ES-I3 (cell line): ENCODE measurements at regions not wholly inside any gene's neighbourhood (a gene's known extent, or its start where the extent isn't known, plus 50 kb on each side); places are given as distances from the start of the nearest gene placed in this dataset.
"Not testable (repeated sequence)": the region's sequence is repeated elsewhere in the genome, so short reads cannot be mapped to it uniquely, and the experiment has no call there.

ENCODE experiments used
- H3K36me3 ChIP-seq: 2 replicates; pipeline ENCODE4 v1.6.1; 2013; ENCODE audit warnings: mild to moderate bottlenecking, low read length, control low read depth, moderate library complexity; ENCODE audit not compliant: insufficient read depth
- H3K4me1 ChIP-seq: 2 replicates; pipeline ENCODE4 v1.6.1; 2013; ENCODE audit warnings: mild to moderate bottlenecking, control low read depth, low read length; ENCODE audit not compliant: insufficient read depth
- H3K9ac ChIP-seq: 2 replicates; pipeline ENCODE4 v1.6.1; 2013; ENCODE audit warnings: low read depth, mild to moderate bottlenecking, low read length, moderate library complexity
- H3K9me3 ChIP-seq: 2 replicates; pipeline ENCODE4 v1.6.1; 2013; ENCODE audit warnings: mild to moderate bottlenecking, low read length, moderate library complexity; ENCODE audit not compliant: control insufficient read depth, insufficient read depth

DNA sequence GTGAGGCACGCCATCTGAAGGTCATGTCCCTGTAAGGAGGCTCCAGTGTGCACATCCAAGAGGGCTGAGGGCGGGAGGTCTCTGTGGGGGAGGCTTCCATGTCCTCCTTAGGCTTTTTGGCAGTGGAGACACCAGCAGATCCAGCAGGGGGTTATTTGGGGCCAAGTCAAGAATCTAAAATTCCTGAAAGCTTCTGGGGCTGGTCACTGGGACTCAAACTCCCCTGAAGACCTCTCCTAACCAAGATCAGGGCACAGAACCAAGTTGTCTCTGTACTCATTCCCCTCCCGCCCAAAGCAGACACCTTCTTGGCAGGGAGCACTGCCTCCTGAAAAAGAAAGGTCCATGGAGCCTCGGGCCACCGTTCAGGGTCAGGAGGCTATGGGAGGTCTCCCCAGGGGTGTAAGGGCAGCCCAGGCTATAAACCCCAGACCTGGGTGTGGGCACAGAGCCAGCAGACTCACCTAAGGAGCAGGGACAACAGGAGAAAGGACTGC is 127.4 kb upstream of the ADRA1B start:
- 0 out of 2 replicates have a peak, but pooled peaks cover 6% of the 10 kb centered on the region for H3K4me1 ChIP-seq
- no peak overlapping the region for H3K9ac ChIP-seq
- no peaks in the 10 kb centered on the region for H3K36me3 ChIP-seq

GRCh38 chr5:159792180-159792579 is 124.1 kb upstream of the ADRA1B start:
- H3K9ac ChIP-seq = no peak overlapping the region

More for the DNA sequence above, 127.4 kb upstream of the ADRA1B start:
- no peaks in the 10 kb centered on the region for H3K9me3 ChIP-seq

DNA sequence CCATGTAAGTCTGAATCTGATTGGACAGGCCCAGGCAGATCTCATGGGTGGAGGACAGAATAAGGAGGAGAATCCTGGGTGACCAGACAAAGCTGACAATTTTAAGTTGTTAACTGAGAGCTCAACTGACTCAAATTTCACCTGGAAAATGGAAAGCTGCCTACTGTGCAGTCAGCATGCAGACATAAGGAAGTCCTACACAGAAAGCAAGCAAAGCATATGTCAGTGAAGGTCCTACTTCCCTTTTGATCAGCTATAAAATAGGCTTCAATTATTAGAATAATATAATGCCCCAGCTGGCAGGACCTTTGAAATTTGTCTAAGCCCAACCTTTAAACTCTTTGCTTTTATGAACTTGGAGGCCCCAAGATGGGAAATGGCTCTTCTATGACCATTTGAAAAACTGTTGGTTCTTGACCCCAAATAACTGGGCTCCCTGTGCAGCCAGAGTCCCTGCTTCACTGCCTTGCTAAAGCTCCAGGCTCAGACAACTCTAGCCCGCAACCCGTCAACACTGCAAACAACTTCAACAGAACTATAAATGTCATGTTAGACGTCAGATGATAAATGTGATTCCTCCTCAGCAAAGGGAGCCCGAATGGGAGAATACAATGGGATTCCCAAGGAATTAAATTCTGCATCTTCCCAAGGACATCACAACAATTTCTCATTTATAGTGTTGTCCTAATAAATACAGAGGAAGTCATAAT is 118.9 kb upstream of the ADRA1B start:
- H3K36me3 ChIP-seq = no peaks in the 10 kb centered on the region
- no peaks in the 10 kb centered on the region; the same call in 1 of the 2 replicates for H3K9me3 ChIP-seq
- H3K4me1 ChIP-seq = no peaks in the 10 kb centered on the region
- H3K9ac ChIP-seq = no peak overlapping the region

More at GRCh38 chr5:159792180-159792579, 124.1 kb upstream of the ADRA1B start:
- Histone ChIP-seq H3K4me1 (no peaks in the 10 kb centered on the region), H3K9me3 (no peaks in the 10 kb centered on the region), H3K36me3 (no peaks in the 10 kb centered on the region)

- Histone ChIP-seq H3K9me3 (no peaks in the 10 kb centered on the region; the same call in 1 of the 2 replicates), H3K9ac (no peak overlapping the region), H3K4me1 (no peaks in the 10 kb centered on the region), H3K36me3 (no peaks in the 10 kb centered on the region)
Measured at GRCh38 chr5:159799701-159800100, 116.6 kb upstream of the ADRA1B start.

- Histone ChIP-seq H3K4me1 (no peaks in the 10 kb centered on the region), H3K36me3 (no peaks in the 10 kb centered on the region), H3K9me3 (no peaks in the 10 kb centered on the region; the same call in 1 of the 2 replicates), H3K9ac (no peak overlapping the region)
Measured at GRCh38 chr5:159800131-159800840, 116.0 kb upstream of the ADRA1B start.

- Histone ChIP-seq H3K4me1 (no peaks in the 10 kb centered on the region), H3K36me3 (no peaks in the 10 kb centered on the region), H3K9me3 (peaks cover 2% of the 10 kb centered on the region; the same call in 1 of the 2 replicates), H3K9ac (no peak overlapping the region)
Measured at GRCh38 chr5:159801303-159801702, 115.0 kb upstream of the ADRA1B start.

- H3K36me3 ChIP-seq = no peaks in the 10 kb centered on the region
- H3K4me1 ChIP-seq = no peaks in the 10 kb centered on the region
- H3K9ac ChIP-seq = no peak overlapping the region
- peaks cover 2% of the 10 kb centered on the region; the same call in 1 of the 2 replicates for H3K9me3 ChIP-seq
Measured at GRCh38 chr5:159802661-159803060, 113.6 kb upstream of the ADRA1B start.

GRCh38 chr5:159804121-159804520 is 112.2 kb upstream of the ADRA1B start:
- Histone ChIP-seq H3K9ac (no peak overlapping the region), H3K4me1 (no peaks in the 10 kb centered on the region), H3K36me3 (no peaks in the 10 kb centered on the region), H3K9me3 (peaks cover 2% of the 10 kb centered on the region; the same call in 1 of the 2 replicates)

- Histone ChIP-seq H3K9me3 (peaks cover 2% of the 10 kb centered on the region; the same call in 1 of the 2 replicates), H3K9ac (no peak overlapping the region), H3K4me1 (no peaks in the 10 kb centered on the region), H3K36me3 (no peaks in the 10 kb centered on the region)
Measured at GRCh38 chr5:159805021-159805420, 111.3 kb upstream of the ADRA1B start.

GRCh38 chr5:159807135-159807534 is 109.1 kb upstream of the ADRA1B start:
- not testable (repeated sequence) for H3K36me3 ChIP-seq, H3K9me3 ChIP-seq, H3K4me1 ChIP-seq, H3K9ac ChIP-seq

GRCh38 chr5:159807586-159807985 is 108.7 kb upstream of the ADRA1B start:
- no peaks in the 10 kb centered on the region for H3K36me3 ChIP-seq
- H3K4me1 ChIP-seq = no peaks in the 10 kb centered on the region
- H3K9me3 ChIP-seq = peaks cover 2% of the 10 kb centered on the region; the same call in 1 of the 2 replicates
- no peak overlapping the region for H3K9ac ChIP-seq

DNA sequence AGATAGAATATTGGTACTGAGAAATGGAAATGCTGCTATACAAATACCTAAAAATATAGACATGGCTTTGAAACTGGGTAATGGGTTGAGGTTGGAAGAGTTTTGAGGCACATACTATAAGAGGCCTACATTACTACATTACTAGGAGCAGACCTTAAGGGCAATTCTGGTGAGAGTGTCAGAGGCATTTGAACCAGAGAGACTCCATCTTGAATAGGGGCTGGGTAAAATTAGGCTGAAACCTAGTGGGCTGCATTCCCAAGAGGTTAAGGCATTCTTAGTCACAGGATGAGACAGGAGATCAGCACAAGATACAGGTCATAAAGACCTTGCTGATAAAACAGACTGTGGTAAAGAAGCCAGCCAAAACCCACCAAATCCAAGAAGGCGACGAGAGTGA is 104.6 kb upstream of the ADRA1B start:
- Histone ChIP-seq H3K36me3 (no peaks in the 10 kb centered on the region), H3K4me1 (0 out of 2 replicates have a peak, but pooled peaks cover 7% of the 10 kb centered on the region), H3K9ac (no peak overlapping the region), H3K9me3 (no peaks in the 10 kb centered on the region; the same call in 1 of the 2 replicates)

- not testable (repeated sequence) for H3K9me3 ChIP-seq, H3K9ac ChIP-seq, H3K4me1 ChIP-seq, H3K36me3 ChIP-seq
Measured at GRCh38 chr5:159812759-159813158, 103.5 kb upstream of the ADRA1B start.

- H3K4me1 ChIP-seq = 0 out of 2 replicates have a peak, but pooled peaks cover 7% of the 10 kb centered on the region
- no peaks in the 10 kb centered on the region; the same call in 1 of the 2 replicates for H3K9me3 ChIP-seq
- H3K9ac ChIP-seq = no peak overlapping the region
- H3K36me3 ChIP-seq = no peaks in the 10 kb centered on the region
Measured at GRCh38 chr5:159814222-159814621, 102.1 kb upstream of the ADRA1B start.
